GM18505 (cell line): ENCODE measurements at regions not wholly inside any gene's neighbourhood (a gene's known extent, or its start where the extent isn't known, plus 50 kb on each side); places are given as distances from the start of the nearest gene placed in this dataset.

Experiments
- ATAC-seq: cut with Tn5 transposase; IDR thresholded peaks from one replicate; pipeline ENCODE4 v1.9.1; 2021; ENCODE audit not compliant: unreplicated experiment
- POLR2A ChIP-seq: IDR thresholded peaks from 4 replicates; pipeline ENCODE4 v1.6.1; 2011; ENCODE audit warnings: borderline replicate concordance; ENCODE audit not compliant: insufficient read depth, insufficient read length; ENCODE audit errors: extremely low read depth

DNA sequence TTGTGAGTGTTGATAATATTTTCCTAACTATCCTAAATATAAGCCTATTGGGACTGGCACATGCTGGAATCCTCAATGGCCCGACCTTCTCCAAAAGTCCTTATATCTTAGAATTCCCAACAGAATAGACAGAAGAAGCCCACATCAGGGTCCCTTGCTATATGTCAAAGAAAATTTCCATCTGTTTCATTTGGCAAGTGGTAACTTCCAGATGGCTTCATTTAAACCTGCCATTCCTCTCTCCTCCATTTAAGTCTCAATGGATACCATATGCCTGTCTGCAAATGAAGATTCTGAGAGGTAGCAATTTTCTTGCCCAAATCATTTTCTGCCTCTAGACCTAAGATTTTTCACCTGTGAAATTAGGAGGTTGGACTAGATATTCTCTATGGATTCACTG lies 73.1 kb upstream of the KCNA4 start:
- TF ChIP-seq POLR2A = no peak
- no peak for ATAC-seq

DNA sequence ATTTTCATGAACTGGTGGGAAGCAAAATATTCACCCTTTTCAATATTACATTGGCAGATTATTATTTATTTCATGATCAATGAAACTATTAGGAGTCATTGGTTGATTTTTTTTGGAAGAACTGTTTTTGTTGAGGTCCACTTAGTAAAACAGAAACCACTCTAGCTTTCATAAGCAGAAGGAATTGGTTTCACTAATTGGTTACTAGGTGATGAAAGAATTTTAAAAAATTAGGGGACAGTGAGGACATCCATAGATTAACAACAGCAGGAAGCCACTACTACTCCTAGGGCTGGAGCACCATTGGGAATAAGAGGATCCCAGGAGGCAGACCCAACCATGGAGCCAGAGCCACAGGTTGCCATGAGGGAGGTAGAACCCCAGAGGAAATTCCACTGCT lies 74.4 kb upstream of the KCNA4 start:
- ATAC-seq = no peak
- no peak for TF ChIP-seq POLR2A

GRCh38 chr11:30091737-30092136 lies 74.9 kb upstream of the KCNA4 start:
- ATAC-seq = no peak
- no peak for TF ChIP-seq POLR2A

DNA sequence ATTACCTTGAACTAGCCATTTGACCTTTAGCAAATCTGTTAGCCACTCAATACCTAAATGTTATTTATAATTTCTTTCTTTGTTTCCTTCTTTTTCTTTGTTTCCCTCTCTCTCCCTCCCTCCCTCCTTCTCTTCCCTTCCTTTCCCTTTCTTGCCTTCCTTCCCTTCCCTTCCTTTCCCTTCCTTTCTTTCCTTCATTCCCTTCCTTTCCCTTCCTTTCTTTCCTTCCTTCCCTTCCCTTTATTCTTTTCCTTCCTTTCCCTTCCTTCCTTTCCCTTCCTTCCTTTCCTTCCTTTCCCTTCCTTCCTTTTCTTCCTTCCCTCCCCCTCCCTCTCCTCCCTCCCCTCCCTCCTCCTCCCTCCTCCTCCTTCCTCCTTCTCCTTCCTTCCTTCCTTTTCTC lies 75.7 kb upstream of the KCNA4 start:
- no peak for ATAC-seq

DNA sequence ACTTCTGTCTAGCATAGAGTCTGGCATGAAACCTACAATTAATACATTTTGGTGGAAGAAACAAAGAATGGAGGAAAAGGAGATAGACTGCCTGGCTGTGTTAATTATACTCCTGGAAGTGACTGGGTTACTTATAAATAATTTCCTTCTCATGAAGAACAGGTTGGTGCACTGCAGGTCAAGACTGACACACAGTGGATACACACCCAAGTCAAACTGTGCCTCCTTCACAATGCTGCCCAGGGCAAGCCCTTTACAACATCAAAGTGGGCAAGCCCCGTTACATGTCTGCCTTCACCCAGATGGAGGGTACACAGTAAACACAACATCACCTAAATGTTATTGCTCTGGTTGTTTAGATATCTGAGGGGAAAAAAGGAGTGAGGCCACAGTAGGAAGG lies 83.7 kb upstream of the KCNA4 start:
- TF ChIP-seq POLR2A = no peak
- ATAC-seq = no peak

More for the DNA sequence above, 75.7 kb upstream of the KCNA4 start:
- TF ChIP-seq POLR2A = no peak

- no peak for TF ChIP-seq POLR2A
- no peak for ATAC-seq
Observed at GRCh38 chr11:30106222-30107181, 89.7 kb upstream of the KCNA4 start.

DNA sequence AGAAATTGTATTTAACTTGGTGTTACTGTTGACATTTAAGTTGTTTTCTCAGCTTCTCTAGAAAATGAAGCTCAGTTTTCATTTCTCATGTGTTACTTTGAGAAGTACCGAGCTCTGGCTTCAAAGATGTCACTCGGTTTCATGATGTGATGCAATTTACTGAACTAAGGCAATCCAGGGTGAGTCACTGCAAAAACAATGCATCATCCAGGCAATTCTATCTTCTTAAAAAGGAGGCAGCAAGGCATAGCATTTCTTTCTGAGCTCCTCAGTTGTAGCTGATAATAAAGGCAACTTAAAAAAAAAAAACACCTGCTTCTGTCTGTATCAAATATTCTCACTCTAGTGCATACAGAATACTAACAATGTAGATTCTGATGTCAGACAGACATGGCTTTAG lies 91.1 kb upstream of the KCNA4 start:
- ATAC-seq = no peak
- TF ChIP-seq POLR2A = no peak

- TF ChIP-seq POLR2A = no peak
- no peak for ATAC-seq
Observed at GRCh38 chr11:30109774-30110173, 92.9 kb upstream of the KCNA4 start.

DNA sequence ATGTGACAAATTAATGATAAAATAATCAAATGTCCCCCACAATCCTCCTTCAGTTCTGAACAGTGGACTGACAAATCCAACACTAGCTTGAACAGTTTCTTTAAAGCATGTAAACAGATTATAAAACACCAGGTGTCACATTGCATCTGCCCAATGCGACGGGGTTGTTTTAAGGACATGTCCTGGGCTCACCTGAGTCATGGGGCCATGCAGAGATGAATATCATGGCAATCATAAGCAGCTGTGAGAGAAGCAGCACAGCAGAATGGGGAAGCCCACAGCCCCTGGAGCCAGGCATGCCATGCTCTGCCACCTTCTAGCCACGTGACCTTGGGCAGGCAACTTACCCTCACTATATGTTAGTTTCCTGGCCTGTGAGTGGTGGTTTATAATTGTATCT lies 93.9 kb upstream of the KCNA4 start:
- no peak for TF ChIP-seq POLR2A
- ATAC-seq = no peak

GRCh38 chr11:30111786-30112185 lies 95.0 kb upstream of the KCNA4 start:
- ATAC-seq = no peak
- no peak for TF ChIP-seq POLR2A

- ATAC-seq = no peak
- TF ChIP-seq POLR2A = no peak
Observed at GRCh38 chr11:30113326-30113898, 96.6 kb upstream of the KCNA4 start.

DNA sequence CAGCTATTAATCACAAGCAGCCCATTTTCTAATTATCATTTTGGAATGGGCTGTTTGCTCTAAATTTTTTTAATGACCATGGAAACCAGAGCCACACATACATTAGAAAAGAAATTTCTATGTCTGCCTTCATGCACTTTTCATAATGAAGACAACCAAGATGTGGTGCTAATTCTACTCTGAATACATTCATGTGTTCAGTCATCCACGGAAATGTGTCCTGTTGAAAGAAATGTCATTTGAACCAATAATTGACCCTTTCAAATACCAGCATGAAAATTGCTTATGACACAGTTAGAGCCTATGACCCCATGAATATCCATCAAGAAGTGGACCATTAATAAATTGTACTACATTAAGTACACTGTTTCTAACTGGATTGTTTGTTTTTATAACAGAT lies 99.7 kb upstream of the KCNA4 start:
- no peak for TF ChIP-seq POLR2A
- no peak for ATAC-seq

DNA sequence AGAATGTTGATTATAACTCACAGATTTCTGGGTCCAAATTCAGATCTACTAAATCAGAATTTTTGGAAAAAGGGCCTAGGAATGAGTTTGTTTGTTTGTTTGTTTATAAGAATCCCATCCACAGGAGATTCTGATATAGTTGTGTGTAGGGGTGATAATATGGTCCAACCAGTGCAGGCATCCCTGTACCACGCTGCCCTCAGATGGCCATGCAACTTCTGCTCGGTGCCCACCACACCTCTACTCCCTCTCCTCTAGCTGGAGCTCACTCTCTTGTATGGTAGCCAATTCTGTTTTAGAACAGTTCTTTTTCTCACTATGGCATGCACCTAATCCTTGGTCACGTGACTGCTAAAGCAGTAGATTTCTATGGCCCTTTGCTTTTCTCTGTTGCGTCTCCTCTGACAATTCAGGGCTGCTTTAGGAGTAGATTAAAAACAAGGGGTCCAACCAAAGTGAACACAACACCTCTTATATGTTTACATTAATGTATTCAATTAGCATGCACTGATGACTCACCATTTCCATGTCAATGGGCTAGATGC lies 103.3 kb upstream of the KCNA4 start:
- TF ChIP-seq POLR2A = no peak
- ATAC-seq = no peak

DNA sequence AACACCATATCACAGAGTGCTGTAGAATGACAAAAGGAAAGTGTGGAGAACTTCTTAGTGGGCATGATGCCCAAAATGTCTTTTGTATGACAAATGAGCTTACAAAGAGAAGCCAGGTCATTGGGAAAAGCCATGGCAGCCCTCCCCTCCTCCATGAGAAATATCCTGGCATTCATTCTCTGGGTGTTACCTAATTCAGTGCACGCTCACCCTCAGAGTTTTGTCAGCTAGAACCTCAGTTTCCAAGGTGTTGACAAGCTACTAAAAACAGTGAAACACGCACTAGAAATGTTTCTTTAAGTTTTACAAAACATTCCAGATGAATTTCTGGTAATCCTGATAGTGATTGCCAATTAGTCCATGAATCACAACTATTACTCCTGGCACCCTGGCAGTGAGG lies 105.4 kb upstream of the FSHB start:
- ATAC-seq = no peak
- no peak for TF ChIP-seq POLR2A
